ENCODE measurements at regions not wholly inside any gene's neighbourhood (a gene's known extent, or its start where the extent isn't known, plus 50 kb on each side); places are given as distances from the start of the nearest gene placed in this dataset.

DNA sequence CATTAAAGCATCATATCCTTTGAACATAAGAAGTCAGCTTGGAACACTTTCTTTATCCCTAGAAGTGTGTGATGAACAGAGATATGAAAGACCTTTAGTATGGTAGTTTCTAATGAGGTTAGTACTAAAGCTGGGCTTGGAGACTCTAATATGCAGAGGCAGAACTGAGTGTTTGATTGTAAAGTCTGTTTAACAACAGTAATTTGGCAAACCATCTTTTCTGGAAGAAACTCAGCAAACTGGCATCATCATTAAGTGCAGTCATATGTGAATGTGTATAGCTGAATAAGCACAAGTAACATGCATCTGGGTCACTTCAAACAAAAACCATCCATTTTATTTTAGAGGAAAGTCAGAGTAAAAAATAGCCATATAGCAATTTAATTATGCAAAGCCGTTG, 385.9 kb upstream of the MAD2L1 start:
- H3K4me1 ChIP-seq (ENCODE audit: insufficient read depth, low read length): no peaks in the 10 kb centered on the region
- 0% methylated on average over 1 of the region's 1 CpG for WGBS (ENCODE audit: low lambda C conversion rate)
- TF ChIP-seq, protein P1, sequence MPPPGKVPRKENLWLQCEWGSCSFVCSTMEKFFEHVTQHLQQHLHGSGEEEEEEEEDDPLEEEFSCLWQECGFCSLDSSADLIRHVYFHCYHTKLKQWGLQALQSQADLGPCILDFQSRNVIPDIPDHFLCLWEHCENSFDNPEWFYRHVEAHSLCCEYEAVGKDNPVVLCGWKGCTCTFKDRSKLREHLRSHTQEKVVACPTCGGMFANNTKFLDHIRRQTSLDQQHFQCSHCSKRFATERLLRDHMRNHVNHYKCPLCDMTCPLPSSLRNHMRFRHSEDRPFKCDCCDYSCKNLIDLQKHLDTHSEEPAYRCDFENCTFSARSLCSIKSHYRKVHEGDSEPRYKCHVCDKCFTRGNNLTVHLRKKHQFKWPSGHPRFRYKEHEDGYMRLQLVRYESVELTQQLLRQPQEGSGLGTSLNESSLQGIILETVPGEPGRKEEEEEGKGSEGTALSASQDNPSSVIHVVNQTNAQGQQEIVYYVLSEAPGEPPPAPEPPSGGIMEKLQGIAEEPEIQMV (CRISPR knock-in tag; IDR thresholded peaks at IDR 0.05; ENCODE audit: low read depth): no peak
- no peak for TF ChIP-seq ZIK1 (CRISPR knock-in tag; IDR thresholded peaks at IDR 0.05; ENCODE audit: borderline replicate concordance, low read depth)
- no peak for TF ChIP-seq AGO1 (IDR thresholded peaks at IDR 0.05; ENCODE audit: low read depth, low read length, poor library complexity, severe bottlenecking)
- no peaks in the 10 kb centered on the region for H3K79me2 ChIP-seq (ENCODE audit: insufficient read depth, low read length)
- DNase-seq (ENCODE audit: low spot score): no peak
- in situ Hi-C loops (cut with HindIII; ENCODE audit: extremely low pct_ligation_motif_present, low pct_unique_long_range_greater_than_20kb) (no loop called here), intact Hi-C loops (cut with micrococcal nuclease; ENCODE audit: unreplicated experiment) (no loop called here)
- H3K9me3 ChIP-seq (ENCODE audit: low read length): no peaks in the 10 kb centered on the region
- no peak for ATAC-seq
- H3K27me3 ChIP-seq (ENCODE audit: control insufficient read depth in 1 of 2, insufficient read depth in 2 of 2, low read length in 2 of 2): no peaks in the 10 kb centered on the region; a peak in 1 of 5 replicates
- no TSS peak for BruUV-seq (replicated peaks)
- ChIA-PET POLR2A (no interaction called here), CTCF (ENCODE audit: low intra/inter-chr PET ratio, low total read pairs) (no interaction called here)
- no peak overlapping the region for H3K4me2 ChIP-seq (ENCODE audit: low read depth, low read length)
- H2AFZ ChIP-seq (ENCODE audit: low read length): no peak overlapping the region
- no peak overlapping the region for H3K27ac ChIP-seq (ENCODE audit: extremely low read length, insufficient read depth, low read length)
- H4K20me1 ChIP-seq (ENCODE audit: insufficient read depth, low read length): no peaks in the 10 kb centered on the region
- H3K9ac ChIP-seq (ENCODE audit: insufficient read depth, low read depth, low read length): no peak overlapping the region
- no peak for FAIRE-seq
- no peaks in the 10 kb centered on the region for H3K36me3 ChIP-seq (replicated peaks in 1 of 2; ENCODE audit: control insufficient read depth in 1 of 2, insufficient read depth in 2 of 2, low read length in 2 of 2)
- no peak overlapping the region for H3K4me3 ChIP-seq (replicated peaks in 1 of 3; ENCODE audit: insufficient read depth in 1 of 3, low read depth in 2 of 3, low read length in 3 of 3)

DNA sequence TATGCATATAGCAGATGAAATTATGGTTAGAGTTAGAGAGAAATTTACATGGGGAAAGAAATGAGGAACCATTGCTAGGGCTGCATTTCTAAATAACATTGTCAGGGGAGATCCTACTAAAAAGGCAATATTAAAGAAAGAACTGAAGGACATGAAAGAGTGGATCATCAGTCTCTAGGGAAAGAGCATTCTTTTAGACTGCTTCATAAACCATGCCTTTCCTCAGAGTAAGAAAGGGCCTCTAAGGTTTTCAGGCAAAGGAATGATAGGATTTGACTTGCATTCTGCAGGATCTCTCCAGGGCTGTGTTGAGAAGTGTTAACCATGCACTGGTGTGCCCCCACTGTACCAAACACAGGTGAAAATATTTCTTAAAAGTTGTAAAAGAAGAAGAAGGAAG, 385.4 kb upstream of the MAD2L1 start:
- H3K27me3 ChIP-seq (ENCODE audit: control insufficient read depth in 1 of 2, insufficient read depth in 2 of 2, low read length in 2 of 2): no peaks in the 10 kb centered on the region
- no peaks in the 10 kb centered on the region for H3K79me2 ChIP-seq (ENCODE audit: insufficient read depth, low read length)
- H3K4me3 ChIP-seq (replicated peaks in 1 of 3; ENCODE audit: insufficient read depth in 1 of 3, low read depth in 2 of 3, low read length in 3 of 3): no peak overlapping the region
- ChIA-PET CTCF (ENCODE audit: low intra/inter-chr PET ratio, low total read pairs) (no interaction called here), POLR2A (no interaction called here)
- no peak overlapping the region for H3K4me2 ChIP-seq (ENCODE audit: low read depth, low read length)
- intact Hi-C loops (cut with micrococcal nuclease; ENCODE audit: unreplicated experiment) (no loop called here), in situ Hi-C loops (cut with HindIII; ENCODE audit: extremely low pct_ligation_motif_present, low pct_unique_long_range_greater_than_20kb) (no loop called here)
- TF ChIP-seq CENPX (CRISPR knock-in tag; IDR thresholded peaks at IDR 0.05) (no peak), CBX1 (IDR thresholded peaks at IDR 0.05; ENCODE audit: low read depth) (no peak), ELF1 (CRISPR knock-in tag; IDR thresholded peaks at IDR 0.05) (no peak), ZFP36L1 (CRISPR knock-in tag; IDR thresholded peaks at IDR 0.05) (no peak), NFE2L2 (IDR thresholded peaks at IDR 0.05; ENCODE audit: low read length) (no peak)
- BruUV-seq (replicated peaks): no TSS peak
- DNase-seq (ENCODE audit: low spot score) (no peak), FAIRE-seq (no peak), ATAC-seq (no peak)
- no peak overlapping the region for H3K27ac ChIP-seq (ENCODE audit: extremely low read length, insufficient read depth, low read length)
- no peaks in the 10 kb centered on the region for H3K36me3 ChIP-seq (replicated peaks in 1 of 2; ENCODE audit: control insufficient read depth in 1 of 2, insufficient read depth in 2 of 2, low read length in 2 of 2)
- no peaks in the 10 kb centered on the region for H4K20me1 ChIP-seq (ENCODE audit: insufficient read depth, low read length)
- no peak overlapping the region for H3K9ac ChIP-seq (ENCODE audit: insufficient read depth, low read depth, low read length)
- no peaks in the 10 kb centered on the region for H3K4me1 ChIP-seq (ENCODE audit: insufficient read depth, low read length)
- no peaks in the 10 kb centered on the region for H3K9me3 ChIP-seq (ENCODE audit: low read length)
- H2AFZ ChIP-seq (ENCODE audit: low read length): no peak overlapping the region

All from HepG2 (cell line).